ENCODE measurements at regions not wholly inside any gene's neighbourhood (a gene's known extent, or its start where the extent isn't known, plus 50 kb on each side); places are given as distances from the start of the nearest gene placed in this dataset.

DNA sequence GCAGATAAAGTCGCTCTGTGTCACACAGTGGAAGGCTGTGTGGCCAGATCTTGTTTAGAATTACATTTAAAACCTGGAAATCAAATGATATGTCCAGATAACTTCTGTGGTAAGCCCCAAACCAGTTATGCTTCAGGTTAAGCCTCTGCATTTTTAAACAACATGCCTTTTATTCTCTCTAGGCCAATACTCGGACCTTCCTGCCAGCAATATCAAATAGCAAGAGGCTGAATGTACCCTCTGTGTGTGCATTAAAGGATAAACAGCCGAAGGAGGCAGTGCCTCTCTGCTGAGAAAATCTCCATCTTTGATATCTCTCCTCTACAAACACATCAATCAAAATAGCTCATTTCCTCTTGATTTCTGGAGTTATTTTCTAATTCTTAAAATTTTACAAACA, 67.1 kb upstream of the TMEM260 start:
- no peak for DNase-seq

DNA sequence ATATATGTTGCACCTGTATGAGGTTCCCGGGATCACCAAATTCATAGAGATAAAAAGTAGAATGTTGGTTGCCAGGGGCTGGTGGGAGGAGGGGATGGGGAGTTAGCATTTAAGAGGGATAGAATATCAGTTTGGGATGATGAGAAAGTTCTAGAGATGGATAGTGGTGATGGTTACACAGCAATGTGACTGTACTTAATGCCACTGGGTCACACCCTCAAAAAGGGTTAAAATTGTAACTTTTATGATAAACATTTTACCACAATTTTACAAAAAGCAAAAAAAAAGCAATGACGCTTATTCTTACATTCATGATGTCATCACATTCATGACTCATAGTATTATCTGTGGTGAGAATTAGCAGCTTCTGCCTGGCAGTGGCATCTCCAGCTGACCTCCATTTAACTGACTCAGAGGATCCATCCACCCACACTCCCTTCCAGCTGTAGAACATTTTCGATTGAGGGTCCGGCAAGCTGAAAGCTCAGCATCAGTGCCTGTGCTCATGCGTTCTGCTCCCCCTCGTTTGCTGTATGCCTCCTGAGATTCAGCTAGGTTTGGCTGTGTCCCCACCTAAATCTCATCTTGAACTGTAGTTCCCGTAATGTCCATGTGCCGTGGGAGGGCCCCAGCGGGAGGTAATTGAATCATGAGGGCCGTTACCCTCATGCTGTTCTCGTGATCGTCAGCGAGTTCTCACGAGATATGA, 64.8 kb upstream of the TMEM260 start:
- peak in 1 of 2 experiments; percentile 8 for DNase-seq

DNA sequence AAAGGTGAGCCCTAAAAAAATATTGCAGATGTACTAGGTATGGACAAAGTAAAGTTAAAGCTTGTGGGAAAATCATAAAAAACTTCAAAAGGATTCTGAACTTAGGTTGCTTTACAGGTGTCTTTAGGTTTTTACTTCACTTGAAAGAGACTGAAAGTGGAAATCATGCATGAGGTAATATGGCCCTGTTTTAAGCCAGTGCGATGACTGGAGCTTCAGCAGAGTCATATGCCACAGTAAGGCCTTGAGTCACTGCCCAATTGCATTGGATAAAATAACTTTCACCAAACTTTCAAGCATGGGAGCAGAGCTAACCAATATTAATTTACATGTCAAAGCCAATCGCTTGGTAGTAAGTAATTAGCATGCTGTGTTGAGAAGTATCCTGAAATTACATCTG, 63.9 kb upstream of the TMEM260 start:
- DNase-seq, result no peak

DNA sequence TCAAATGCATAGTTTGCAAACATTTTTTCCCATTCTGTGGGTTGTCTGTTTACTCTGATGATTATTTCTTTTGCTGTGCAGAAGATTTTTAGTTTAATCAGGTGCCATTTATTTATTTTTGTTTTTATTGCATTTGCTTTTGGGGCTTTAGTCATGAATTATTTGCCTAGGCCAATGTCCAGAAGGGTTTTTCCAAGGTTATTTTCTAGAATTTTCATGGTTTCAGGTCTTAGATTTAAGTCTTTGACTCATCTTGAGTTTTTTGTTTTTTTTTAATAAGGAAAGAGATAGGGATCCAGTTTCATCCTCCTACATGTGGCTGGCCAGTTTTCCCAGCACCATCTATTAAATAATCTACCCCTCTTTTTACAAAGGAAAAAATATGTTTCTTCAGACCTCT, 57.2 kb upstream of the TMEM260 start:
- DNase-seq, result no peak

DNA sequence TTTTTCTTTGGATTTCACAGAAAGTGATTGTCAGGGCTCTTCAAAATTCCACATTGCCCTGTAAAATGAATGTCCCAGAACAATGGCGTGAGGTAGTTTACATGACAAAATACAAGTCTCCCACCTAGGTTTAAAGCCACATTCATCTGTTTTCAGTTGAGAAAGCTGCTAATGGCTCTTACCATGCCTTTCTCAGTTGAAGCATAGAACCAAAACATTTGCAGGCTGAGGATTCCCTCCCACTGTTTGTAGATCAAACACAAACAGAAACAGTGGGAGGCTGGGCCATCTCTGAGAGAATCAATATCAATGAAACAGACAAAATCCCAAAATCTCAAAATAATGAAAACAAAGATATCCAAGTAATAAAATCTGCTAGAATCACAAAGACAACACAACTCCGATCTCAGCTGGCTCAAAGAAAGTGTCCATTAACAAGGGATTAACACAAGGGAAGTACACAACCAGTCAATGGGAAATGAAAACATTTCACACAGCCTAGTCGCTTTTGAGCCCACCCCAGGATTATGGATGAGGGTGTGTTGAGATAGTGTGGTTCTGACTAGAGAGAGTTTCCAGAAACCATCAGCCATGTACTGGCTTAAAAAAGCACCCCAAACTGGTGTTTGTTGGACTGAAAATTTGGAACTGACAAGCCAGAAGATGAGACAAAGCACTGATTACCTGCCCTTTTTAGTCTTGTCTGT, 54.5 kb upstream of the TMEM260 start:
- no peak for DNase-seq

DNA sequence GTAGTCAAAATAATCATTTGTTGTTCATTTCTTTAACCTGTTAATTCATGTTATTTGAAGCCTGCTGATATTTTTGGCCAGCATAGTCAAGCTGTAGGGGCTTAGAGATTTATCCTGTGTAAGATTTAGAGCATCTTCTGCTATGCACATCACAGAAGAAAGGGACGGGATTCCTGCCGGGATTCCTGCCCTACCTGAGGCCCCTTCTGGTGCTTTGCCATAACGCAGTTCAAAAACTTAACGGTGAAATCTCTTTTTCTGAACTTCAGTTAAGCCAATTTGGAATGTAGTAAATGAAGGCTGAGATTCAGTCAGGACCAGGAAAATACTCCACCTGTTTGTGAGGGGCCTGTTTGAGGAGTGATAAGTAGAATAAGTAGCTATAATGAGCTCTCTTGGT, 50.7 kb upstream of the TMEM260 start:
- no peak for DNase-seq
